ENCODE measurements at regions not wholly inside any gene's neighbourhood (a gene's known extent, or its start where the extent isn't known, plus 50 kb on each side); places are given as distances from the start of the nearest gene placed in this dataset.

- Histone ChIP-seq H3K79me2 (ENCODE audit: insufficient read depth) (no peaks in the 10 kb centered on the region), H3K27ac (ENCODE audit: low read depth in 2 of 2, low read length in 1 of 2) (no peak overlapping the region), H3K9ac (no peak overlapping the region), H3K4me1 (ENCODE audit: control insufficient read depth in 1 of 2, insufficient read depth in 2 of 2, low read depth in 1 of 2, low read length in 1 of 2) (no peaks in the 10 kb centered on the region), H4K20me1 (ENCODE audit: insufficient read depth) (no peaks in the 10 kb centered on the region), H3F3A (replicated peaks; ENCODE audit: insufficient read depth) (no peaks in the 10 kb centered on the region), H3K4me3 (ENCODE audit: low read depth in 2 of 2, low read length in 1 of 2) (no peak overlapping the region), H3K4me2 (no peak overlapping the region), H3K9me2 (no peaks in the 10 kb centered on the region), H3K36me3 (replicated peaks in 1 of 2; ENCODE audit: control insufficient read depth in 1 of 2, insufficient read depth in 2 of 2, low read length in 1 of 2) (no peaks in the 10 kb centered on the region), H3K9me3 (peaks cover 3% of the 10 kb centered on the region; the same call in 1 of the 2 replicates), H3K27me3 (ENCODE audit: insufficient read depth) (no peaks in the 10 kb centered on the region), H2AFZ (ENCODE audit: low read depth) (no peak overlapping the region)
- 9% methylated on average over 7 of the region's 9 CpGs for WGBS (ENCODE audit: low lambda C conversion rate)
- CTCF ChIA-PET: no interaction called here
- POLR2A ChIA-PET: no interaction called here
- no peak for DNase-seq
- TF ChIP-seq RAD21 (IDR thresholded peaks at IDR 0.05; ENCODE audit: low read length) (no peak), EZH2phosphoT487 (IDR thresholded peaks at IDR 0.05; ENCODE audit: borderline replicate concordance, low read depth) (no peak), FOXJ3 (CRISPR knock-in tag; IDR thresholded peaks at IDR 0.05) (no peak), USF1 (IDR thresholded peaks at IDR 0.05; ENCODE audit: borderline replicate concordance, low read depth) (no peak), RCOR1 (IDR thresholded peaks at IDR 0.05; ENCODE audit: low read length) (no peak), RXRA (IDR thresholded peaks at IDR 0.05; ENCODE audit: borderline replicate concordance, low read depth) (no peak)
- TF ChIP-seq, protein P1, sequence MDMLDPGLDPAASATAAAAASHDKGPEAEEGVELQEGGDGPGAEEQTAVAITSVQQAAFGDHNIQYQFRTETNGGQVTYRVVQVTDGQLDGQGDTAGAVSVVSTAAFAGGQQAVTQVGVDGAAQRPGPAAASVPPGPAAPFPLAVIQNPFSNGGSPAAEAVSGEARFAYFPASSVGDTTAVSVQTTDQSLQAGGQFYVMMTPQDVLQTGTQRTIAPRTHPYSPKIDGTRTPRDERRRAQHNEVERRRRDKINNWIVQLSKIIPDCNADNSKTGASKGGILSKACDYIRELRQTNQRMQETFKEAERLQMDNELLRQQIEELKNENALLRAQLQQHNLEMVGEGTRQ (IDR thresholded peaks at IDR 0.05; ENCODE audit: borderline replicate concordance, low read depth, low read length): no peak
Observed at GRCh38 chr7:56491636-56492425, 375.6 kb upstream of the NUPR2 start.

GRCh38 chr7:56483861-56484550, 367.8 kb upstream of the NUPR2 start:
- peaks cover 9% of the 10 kb centered on the region; the same call in 1 of the 2 replicates for H3K9me3 ChIP-seq
- no peak overlapping the region for H3K4me2 ChIP-seq
- H3F3A ChIP-seq (replicated peaks; ENCODE audit: insufficient read depth): no peaks in the 10 kb centered on the region
- TF ChIP-seq GATA2 (CRISPR knock-in tag; IDR thresholded peaks at IDR 0.05): no peak
- TF ChIP-seq CHD2 (IDR thresholded peaks at IDR 0.05; ENCODE audit: low read length, partially characterized antibody): no peak
- TF ChIP-seq FOXM1 (IDR thresholded peaks at IDR 0.05; ENCODE audit: low read depth): no peak
- no peak for TF ChIP-seq MXI1 (IDR thresholded peaks at IDR 0.05; ENCODE audit: low read depth, low read length)
- TF ChIP-seq JUND (IDR thresholded peaks at IDR 0.05): no peak
- no peak for TF ChIP-seq GABPA (IDR thresholded peaks at IDR 0.05; ENCODE audit: low read depth)
- TF ChIP-seq TAF1 (IDR thresholded peaks at IDR 0.05; ENCODE audit: borderline replicate concordance, low read depth, low read length): no peak
- TF ChIP-seq RAD21 (IDR thresholded peaks at IDR 0.05; ENCODE audit: low read length): no peak
- TF ChIP-seq, protein P2, sequence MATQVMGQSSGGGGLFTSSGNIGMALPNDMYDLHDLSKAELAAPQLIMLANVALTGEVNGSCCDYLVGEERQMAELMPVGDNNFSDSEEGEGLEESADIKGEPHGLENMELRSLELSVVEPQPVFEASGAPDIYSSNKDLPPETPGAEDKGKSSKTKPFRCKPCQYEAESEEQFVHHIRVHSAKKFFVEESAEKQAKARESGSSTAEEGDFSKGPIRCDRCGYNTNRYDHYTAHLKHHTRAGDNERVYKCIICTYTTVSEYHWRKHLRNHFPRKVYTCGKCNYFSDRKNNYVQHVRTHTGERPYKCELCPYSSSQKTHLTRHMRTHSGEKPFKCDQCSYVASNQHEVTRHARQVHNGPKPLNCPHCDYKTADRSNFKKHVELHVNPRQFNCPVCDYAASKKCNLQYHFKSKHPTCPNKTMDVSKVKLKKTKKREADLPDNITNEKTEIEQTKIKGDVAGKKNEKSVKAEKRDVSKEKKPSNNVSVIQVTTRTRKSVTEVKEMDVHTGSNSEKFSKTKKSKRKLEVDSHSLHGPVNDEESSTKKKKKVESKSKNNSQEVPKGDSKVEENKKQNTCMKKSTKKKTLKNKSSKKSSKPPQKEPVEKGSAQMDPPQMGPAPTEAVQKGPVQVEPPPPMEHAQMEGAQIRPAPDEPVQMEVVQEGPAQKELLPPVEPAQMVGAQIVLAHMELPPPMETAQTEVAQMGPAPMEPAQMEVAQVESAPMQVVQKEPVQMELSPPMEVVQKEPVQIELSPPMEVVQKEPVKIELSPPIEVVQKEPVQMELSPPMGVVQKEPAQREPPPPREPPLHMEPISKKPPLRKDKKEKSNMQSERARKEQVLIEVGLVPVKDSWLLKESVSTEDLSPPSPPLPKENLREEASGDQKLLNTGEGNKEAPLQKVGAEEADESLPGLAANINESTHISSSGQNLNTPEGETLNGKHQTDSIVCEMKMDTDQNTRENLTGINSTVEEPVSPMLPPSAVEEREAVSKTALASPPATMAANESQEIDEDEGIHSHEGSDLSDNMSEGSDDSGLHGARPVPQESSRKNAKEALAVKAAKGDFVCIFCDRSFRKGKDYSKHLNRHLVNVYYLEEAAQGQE (IDR thresholded peaks at IDR 0.05; ENCODE audit: low read depth, low read length): no peak
- no peak for TF ChIP-seq USF1 (IDR thresholded peaks at IDR 0.05; ENCODE audit: borderline replicate concordance, low read depth)
- H3K27me3 ChIP-seq (ENCODE audit: insufficient read depth): no peaks in the 10 kb centered on the region
- no peaks in the 10 kb centered on the region for H3K79me2 ChIP-seq (ENCODE audit: insufficient read depth)
- no peak overlapping the region for H3K27ac ChIP-seq (ENCODE audit: low read depth in 2 of 2, low read length in 1 of 2)
- 19% methylated on average over 30 of the region's 40 CpGs for WGBS (ENCODE audit: low lambda C conversion rate)
- CTCF ChIA-PET: no interaction called here
- no peaks in the 10 kb centered on the region for H3K9me2 ChIP-seq
- peak; percentile 21 for DNase-seq
- H4K20me1 ChIP-seq (ENCODE audit: insufficient read depth): no peaks in the 10 kb centered on the region
- H3K36me3 ChIP-seq (replicated peaks in 1 of 2; ENCODE audit: control insufficient read depth in 1 of 2, insufficient read depth in 2 of 2, low read length in 1 of 2): no peaks in the 10 kb centered on the region
- no peak overlapping the region for H2AFZ ChIP-seq (ENCODE audit: low read depth)
- H3K9ac ChIP-seq: no peak overlapping the region
- peak overlapping the region in 1 of 2 experiments; percentile 3; a peak in 1 of 4 replicates for H3K4me3 ChIP-seq (ENCODE audit: low read depth in 2 of 2, low read length in 1 of 2)
- POLR2A ChIA-PET: no interaction called here
- no peaks in the 10 kb centered on the region for H3K4me1 ChIP-seq (ENCODE audit: control insufficient read depth in 1 of 2, insufficient read depth in 2 of 2, low read depth in 1 of 2, low read length in 1 of 2)

Data from SK-N-SH (cell line).